Thyroid gland (tissue), 4 donors: ENCODE measurements at regions not wholly inside any gene's neighbourhood (a gene's known extent, or its start where the extent isn't known, plus 50 kb on each side); places are given as distances from the start of the nearest gene placed in this dataset.
"Not testable (repeated sequence)": the region's sequence is repeated elsewhere in the genome, so short reads cannot be mapped to it uniquely, and the experiment has no call there.

ENCODE experiments used
- DNase-seq, 2 donors: peaks; one replicate each; pipeline ENCODE4 v3.0.0-alpha.2; 2019
- H3K27ac ChIP-seq, 3 donors: fragments of 200-600 bp; sonication (generic); 1 replicate in 2 of 3; 2 replicates in 1 of 3; pipeline ENCODE4 v1.5.1; 2016 to 2019; ENCODE audit warnings: mild to moderate bottlenecking in 1 of 3, moderate library complexity in 1 of 3
- H3K27me3 ChIP-seq: fragments of 200-600 bp; sonication (generic); one replicate; pipeline ENCODE4 v1.5.1; 2019
- H3K36me3 ChIP-seq, 2 donors: fragments of 200-600 bp; sonication (generic); one replicate each; pipeline ENCODE4 v1.5.1; 2016 to 2019
- H3K4me1 ChIP-seq, 2 donors: fragments of 200-600 bp; sonication (generic); one replicate each; pipeline ENCODE4 v1.5.1; 2017 to 2019
- H3K4me3 ChIP-seq, 3 donors: fragments of 200-600 bp; sonication (generic); replicated peaks in 1 of 3; 1 replicate in 2 of 3; 2 replicates in 1 of 3; pipeline ENCODE4 v1.5.1; 2016; ENCODE audit warnings: mild to moderate bottlenecking in 1 of 3
- H3K9me3 ChIP-seq: fragments of 200-600 bp; sonication (generic); one replicate; pipeline ENCODE4 v1.5.1; 2017
- CTCF ChIP-seq, 6 experiments: fragments of 200-600 bp in 3 of 6; fragments of 450-650 bp in 3 of 6; sonication (generic) in 3 of 6; IDR thresholded peaks; one replicate each; pipeline ENCODE4 v1.5.1; 2016 to 2019; ENCODE audit warnings: antibody characterized with exemption in 6 of 6, mild to moderate bottlenecking in 2 of 6, inconsistent platforms in 1 of 6, moderate library complexity in 1 of 6
- POLR2A ChIP-seq, 2 donors: fragments of 450-650 bp; IDR thresholded peaks; one replicate each; pipeline ENCODE4 v1.6.1; 2017; ENCODE audit warnings: antibody characterized with exemption in 2 of 2, mild to moderate bottlenecking in 2 of 2, moderate library complexity in 1 of 2
- WGBS, 2 donors: methylation state at CpG; one replicate each; pipeline ENCODE4 v1.1.5; 2017; 5-methylcytosine and 5-hydroxymethylcytosine counted together
- intact Hi-C: fragments of 100-400 bp; cut with DNase I; formaldehyde crosslinking; loops from one replicate; pipeline ENCODE4 v1.15.1; 2023

DNA sequence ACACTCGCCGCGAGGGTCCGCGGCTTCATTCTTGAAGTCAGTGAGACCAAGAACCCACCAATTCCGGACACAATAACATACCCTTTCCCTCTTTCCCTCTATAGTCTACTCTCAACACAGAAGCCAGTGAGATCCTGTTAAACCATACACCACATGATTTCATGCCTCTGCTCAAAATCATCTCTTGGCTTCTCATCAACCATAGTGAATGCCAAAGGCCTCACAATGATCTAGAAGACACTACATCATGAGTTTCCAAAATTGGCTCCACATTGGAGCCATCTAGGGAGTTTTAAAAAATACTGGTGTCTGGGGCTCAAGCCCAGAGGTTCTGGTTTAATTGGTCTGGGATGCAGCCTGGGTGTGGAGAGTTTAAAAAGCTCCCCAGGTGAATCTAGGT, 124.5 kb downstream of the EFNB1 start:
- Histone ChIP-seq H3K36me3 (no peaks in the 10 kb centered on the region), H3K27ac (no peak overlapping the region), H3K9me3 (no peaks in the 10 kb centered on the region), H3K27me3 (no peaks in the 10 kb centered on the region), H3K4me3 (no peak overlapping the region), H3K4me1 (no peaks in the 10 kb centered on the region)
- intact Hi-C loops = no loop called here
- TF ChIP-seq CTCF (IDR thresholded peaks at IDR 0.05) (no peak), POLR2A (IDR thresholded peaks at IDR 0.05) (no peak)
- DNase-seq = no peak
- WGBS, 2 donors = 95 to 98% methylated on average over 4 to 6 of the region's 6 CpGs

- H3K4me3 ChIP-seq, DNase-seq, H3K4me1 ChIP-seq, H3K36me3 ChIP-seq, H3K9me3 ChIP-seq, H3K27ac ChIP-seq, H3K27me3 ChIP-seq, intact Hi-C loops: not testable (repeated sequence)
- WGBS, 2 donors = 65 to 89% methylated on average over 3 of the region's 32 CpGs
Measured at GRCh38 chrX:68951942-68952619, 123.3 kb downstream of the EFNB1 start.

DNA sequence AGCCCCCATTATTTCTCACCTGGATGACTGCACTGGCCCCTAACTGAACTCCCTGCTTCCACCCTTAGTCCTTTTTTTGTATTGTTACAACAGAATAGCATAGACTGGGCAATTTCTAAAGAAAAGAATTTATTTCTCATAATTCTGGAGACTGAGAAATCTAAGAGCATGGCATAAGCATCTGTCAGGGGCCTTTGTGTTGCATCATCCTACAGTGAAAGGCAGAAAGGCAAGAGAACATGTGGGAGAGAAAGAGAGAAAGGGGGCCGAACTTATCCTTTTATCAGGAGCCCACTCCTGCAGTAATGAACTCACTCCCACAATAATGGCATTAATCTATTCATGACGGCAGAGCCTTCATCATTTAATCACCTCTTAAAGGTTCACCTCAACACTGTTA, 122.1 kb downstream of the EFNB1 start:
- Histone ChIP-seq H3K27me3 (no peaks in the 10 kb centered on the region), H3K27ac (no peak overlapping the region), H3K4me1 (no peaks in the 10 kb centered on the region), H3K4me3 (no peak overlapping the region), H3K36me3 (no peaks in the 10 kb centered on the region), H3K9me3 (no peaks in the 10 kb centered on the region)
- TF ChIP-seq POLR2A (IDR thresholded peaks at IDR 0.05) (no peak), CTCF (IDR thresholded peaks at IDR 0.05) (no peak)
- 44 to 50% methylated on average over 2 of the region's 2 CpGs for WGBS, 2 donors
- intact Hi-C loops = no loop called here
- DNase-seq = no peak

DNA sequence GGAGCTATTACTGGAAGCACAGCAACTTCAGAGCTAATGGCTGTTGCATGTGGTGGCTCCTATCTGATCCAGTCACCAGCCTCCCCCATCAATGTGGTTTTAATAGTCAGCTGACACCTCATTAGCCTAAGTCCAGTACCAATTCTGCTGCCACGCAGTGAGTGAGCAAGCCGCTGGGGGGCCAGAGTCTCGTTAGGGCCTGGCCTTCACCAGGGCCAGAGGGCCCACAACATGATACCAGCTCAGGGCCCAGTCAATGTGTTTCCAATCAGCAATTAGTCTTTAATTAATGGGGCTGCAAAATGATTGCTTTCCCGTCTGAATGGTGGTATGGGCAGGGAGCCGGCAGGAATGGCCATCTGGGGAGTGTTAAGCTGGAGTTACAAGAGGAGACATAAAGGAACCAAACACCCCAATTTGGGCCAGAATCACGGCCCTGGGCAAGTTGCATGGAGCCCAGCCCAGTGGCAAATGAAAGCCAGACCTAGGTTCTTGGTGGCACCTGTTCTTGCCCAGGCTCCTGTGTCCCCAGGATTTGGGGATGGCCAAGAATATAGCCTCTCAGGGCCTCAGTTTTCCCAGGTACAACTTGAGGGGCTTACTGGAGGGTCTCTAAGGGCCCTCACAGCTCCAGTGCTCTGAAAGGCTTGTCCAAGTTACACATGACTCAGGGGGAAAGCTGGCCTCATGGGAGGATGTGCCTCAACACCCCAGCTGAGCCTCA, 119.2 kb downstream of the EFNB1 start:
- Histone ChIP-seq H3K9me3 (no peaks in the 10 kb centered on the region), H3K27ac (no peak overlapping the region), H3K4me1 (no peaks in the 10 kb centered on the region), H3K27me3 (no peaks in the 10 kb centered on the region), H3K4me3 (no peak overlapping the region), H3K36me3 (no peaks in the 10 kb centered on the region)
- intact Hi-C loops = no loop called here
- no peak for DNase-seq
- 93 to 96% methylated on average over 2 to 4 of the region's 6 CpGs for WGBS, 2 donors
- no peak for TF ChIP-seq POLR2A (IDR thresholded peaks at IDR 0.05)
- TF ChIP-seq CTCF (IDR thresholded peaks at IDR 0.05) = no peak

- peak in 1 of 6 experiments; percentile 12 for TF ChIP-seq CTCF (IDR thresholded peaks at IDR 0.05)
- no peak for TF ChIP-seq POLR2A (IDR thresholded peaks at IDR 0.05)
- H3K27me3 ChIP-seq = no peaks in the 10 kb centered on the region
- intact Hi-C loops = no loop called here
- no peaks in the 10 kb centered on the region for H3K36me3 ChIP-seq
- H3K4me1 ChIP-seq = no peaks in the 10 kb centered on the region
- no peak overlapping the region for H3K4me3 ChIP-seq
- H3K27ac ChIP-seq = no peak overlapping the region
- no peak for DNase-seq
- no peaks in the 10 kb centered on the region for H3K9me3 ChIP-seq
- 79 to 90% methylated on average over 6 to 8 of the region's 10 CpGs for WGBS, 2 donors
Measured at GRCh38 chrX:68945603-68946228, 116.9 kb downstream of the EFNB1 start.
